Testis (tissue), 2 donors: ENCODE measurements at regions not wholly inside any gene's neighbourhood (a gene's known extent, or its start where the extent isn't known, plus 50 kb on each side); places are given as distances from the start of the nearest gene placed in this dataset.

Experiments used
- DNase-seq: peaks from one replicate; pipeline ENCODE4 v3.0.0-alpha.2; 2019
- H3K27ac ChIP-seq, 2 donors: fragments of 200-600 bp; sonication (generic); one replicate each; pipeline ENCODE4 v1.5.1; 2019
- H3K27me3 ChIP-seq: fragments of 200-600 bp; sonication (generic); one replicate; pipeline ENCODE4 v1.5.1; 2019
- H3K36me3 ChIP-seq: fragments of 200-600 bp; sonication (generic); one replicate; pipeline ENCODE4 v1.5.1; 2017; ENCODE audit warnings: low read depth; ENCODE audit errors: missing control alignments
- H3K4me1 ChIP-seq: fragments of 200-600 bp; sonication (generic); one replicate; pipeline ENCODE4 v1.5.1; 2019
- H3K4me3 ChIP-seq, 2 donors: fragments of 200-600 bp; sonication (generic); one replicate each; pipeline ENCODE4 v1.5.1; 2017 to 2019
- H3K9me3 ChIP-seq: fragments of 200-600 bp; sonication (generic); one replicate; pipeline ENCODE4 v1.5.1; 2017
- POLR2A ChIP-seq: fragments of 450-650 bp; IDR thresholded peaks from one replicate; pipeline ENCODE4 v1.6.1; 2017; ENCODE audit warnings: antibody characterized with exemption, mild to moderate bottlenecking, moderate library complexity
- WGBS, 2 donors: methylation state at CpG; one replicate each; pipeline ENCODE4 v1.1.5; 2018; 5-methylcytosine and 5-hydroxymethylcytosine counted together
- intact Hi-C: fragments of 100-400 bp; cut with DNase I; formaldehyde crosslinking; loops from one replicate; pipeline ENCODE4 v1.15.1; 2023; ENCODE audit warnings: low total_unique reads
- TF ChIP-seq, protein P1 (sequence below), 3 experiments: fragments of 450-650 bp in 2 of 3; fragments of 200-600 bp in 1 of 3; sonication (generic) in 1 of 3; IDR thresholded peaks; one replicate each; pipeline ENCODE4 v1.5.1; 2016 to 2019; ENCODE audit warnings: antibody characterized with exemption in 3 of 3, mild to moderate bottlenecking in 2 of 3, moderate library complexity in 1 of 3

DNA sequence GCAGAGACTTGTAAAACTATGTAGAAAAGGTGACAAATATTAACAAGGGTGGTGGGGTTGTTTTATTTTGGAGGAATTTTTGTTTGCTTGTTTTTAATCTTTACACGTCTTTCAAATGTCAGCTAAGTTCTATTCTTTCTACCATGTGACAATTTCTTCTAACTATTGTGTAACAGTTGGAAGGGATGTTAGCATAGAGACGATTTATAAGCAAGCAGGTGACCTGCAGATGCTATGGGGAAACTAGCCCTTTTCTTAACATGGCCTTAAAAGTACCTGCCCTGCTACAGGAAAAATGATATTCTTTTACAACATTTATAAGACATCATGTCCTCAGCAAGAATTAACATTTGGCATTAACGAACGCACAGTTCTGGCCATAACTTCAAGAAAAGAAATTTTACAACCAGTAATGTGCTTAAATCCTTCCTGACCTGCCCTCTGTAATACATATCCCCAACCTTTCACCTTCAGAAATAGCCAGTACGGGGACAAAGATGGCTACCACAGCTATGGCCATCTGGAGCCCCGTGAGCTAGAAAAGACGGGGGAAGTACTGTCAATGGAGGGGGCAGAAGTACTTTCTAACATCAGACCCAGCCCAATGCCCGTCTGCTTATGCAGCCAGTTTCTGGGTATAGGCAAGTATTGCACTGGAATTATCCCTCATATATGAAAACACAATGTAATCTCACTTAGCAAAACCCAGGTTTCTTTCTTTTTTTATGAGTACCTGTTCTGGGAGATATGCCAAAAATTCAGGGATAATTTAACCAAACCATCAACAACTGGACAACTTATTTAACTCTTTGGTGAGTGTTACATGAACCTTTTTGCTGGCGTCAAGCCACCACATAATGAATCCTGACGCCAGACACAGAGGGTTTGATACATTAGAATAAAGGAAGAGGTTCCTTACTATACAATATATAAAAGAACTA lies 67.7 kb upstream of the NR2F2 start:
- DNase-seq = no peak
- intact Hi-C loops = no loop called here
- 71 to 74% methylated on average over 10 of the region's 10 CpGs for WGBS, 2 donors
- TF ChIP-seq, protein P1, sequence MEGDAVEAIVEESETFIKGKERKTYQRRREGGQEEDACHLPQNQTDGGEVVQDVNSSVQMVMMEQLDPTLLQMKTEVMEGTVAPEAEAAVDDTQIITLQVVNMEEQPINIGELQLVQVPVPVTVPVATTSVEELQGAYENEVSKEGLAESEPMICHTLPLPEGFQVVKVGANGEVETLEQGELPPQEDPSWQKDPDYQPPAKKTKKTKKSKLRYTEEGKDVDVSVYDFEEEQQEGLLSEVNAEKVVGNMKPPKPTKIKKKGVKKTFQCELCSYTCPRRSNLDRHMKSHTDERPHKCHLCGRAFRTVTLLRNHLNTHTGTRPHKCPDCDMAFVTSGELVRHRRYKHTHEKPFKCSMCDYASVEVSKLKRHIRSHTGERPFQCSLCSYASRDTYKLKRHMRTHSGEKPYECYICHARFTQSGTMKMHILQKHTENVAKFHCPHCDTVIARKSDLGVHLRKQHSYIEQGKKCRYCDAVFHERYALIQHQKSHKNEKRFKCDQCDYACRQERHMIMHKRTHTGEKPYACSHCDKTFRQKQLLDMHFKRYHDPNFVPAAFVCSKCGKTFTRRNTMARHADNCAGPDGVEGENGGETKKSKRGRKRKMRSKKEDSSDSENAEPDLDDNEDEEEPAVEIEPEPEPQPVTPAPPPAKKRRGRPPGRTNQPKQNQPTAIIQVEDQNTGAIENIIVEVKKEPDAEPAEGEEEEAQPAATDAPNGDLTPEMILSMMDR (IDR thresholded peaks at IDR 0.05) = no peak
- no peak for TF ChIP-seq POLR2A
- Histone ChIP-seq H3K4me1 (peaks cover 8% of the 10 kb centered on the region), H3K4me3 (no peak overlapping the region), H3K36me3 (no peaks in the 10 kb centered on the region), H3K27me3 (no peaks in the 10 kb centered on the region), H3K9me3 (no peaks in the 10 kb centered on the region), H3K27ac (no peak overlapping the region)

DNA sequence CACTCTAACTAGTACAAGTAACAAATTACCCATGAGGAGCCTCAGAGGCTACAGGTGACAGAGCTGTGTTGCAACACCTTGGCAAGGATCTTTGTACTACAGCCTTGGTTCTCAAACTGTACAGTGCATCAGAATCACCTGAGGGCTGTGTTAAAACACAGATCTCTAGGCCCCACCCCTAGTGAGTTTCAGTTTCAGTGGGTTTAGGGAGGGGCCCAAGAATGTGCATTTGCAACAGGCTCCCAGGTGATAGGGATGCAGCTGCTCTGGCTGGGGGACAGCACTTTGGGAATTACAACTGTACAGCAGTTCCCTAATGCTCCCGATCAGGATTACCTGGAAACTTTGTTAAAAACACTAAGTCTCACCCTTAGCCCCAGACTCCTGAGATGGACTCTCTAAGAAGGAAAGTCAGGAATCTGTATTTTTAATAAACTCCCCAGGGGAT lies 66.1 kb upstream of the NR2F2 start:
- Histone ChIP-seq H3K4me3 (no peak overlapping the region), H3K36me3 (no peaks in the 10 kb centered on the region), H3K4me1 (peaks cover 8% of the 10 kb centered on the region), H3K27me3 (no peaks in the 10 kb centered on the region), H3K27ac (no peak overlapping the region), H3K9me3 (no peaks in the 10 kb centered on the region)
- 71 to 89% methylated on average over 1 of the region's 1 CpG for WGBS, 2 donors
- intact Hi-C loops = no loop called here
- TF ChIP-seq, protein P1 (IDR thresholded peaks at IDR 0.05) = no peak
- TF ChIP-seq POLR2A = no peak
- no peak for DNase-seq

DNA sequence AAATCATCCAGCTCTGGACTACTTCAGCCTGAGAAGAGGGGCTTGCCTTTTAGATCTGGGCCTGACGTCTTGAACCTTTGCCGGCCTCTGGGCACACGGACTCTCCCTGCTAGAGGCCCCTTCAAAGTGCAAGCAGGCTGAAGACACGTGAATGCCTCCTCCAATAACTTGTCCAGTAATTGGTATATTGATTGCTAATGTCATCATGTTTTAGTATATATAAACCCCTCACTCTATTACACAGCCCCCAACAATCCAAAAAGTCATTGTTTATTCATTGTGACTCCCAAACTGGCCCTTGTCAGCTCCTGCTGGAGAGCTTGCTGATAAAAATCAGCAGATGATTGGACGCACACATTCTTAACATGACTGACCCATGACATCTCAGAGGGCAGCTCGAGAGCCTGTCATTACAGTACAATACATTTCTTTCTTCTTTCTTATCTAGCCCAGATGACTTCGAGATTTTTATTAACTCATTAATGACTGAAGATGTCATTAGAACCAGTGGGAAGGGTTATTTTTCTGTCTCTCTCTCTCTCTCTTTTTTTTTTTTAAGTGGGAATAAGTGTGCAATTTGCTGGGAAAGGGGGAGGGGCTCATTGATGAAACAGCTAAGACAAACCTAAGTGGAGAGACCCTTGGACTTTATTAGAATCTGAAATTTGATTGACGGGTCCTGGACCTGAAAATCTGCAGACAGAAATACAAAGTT lies 65.5 kb upstream of the NR2F2 start:
- TF ChIP-seq, protein P1 (IDR thresholded peaks at IDR 0.05) = no peak
- TF ChIP-seq POLR2A = no peak
- H3K4me3 ChIP-seq = no peak overlapping the region
- DNase-seq = no peak
- no peak overlapping the region for H3K27ac ChIP-seq
- no peaks in the 10 kb centered on the region for H3K36me3 ChIP-seq
- 66 to 73% methylated on average over 8 of the region's 8 CpGs for WGBS, 2 donors
- no peaks in the 10 kb centered on the region for H3K9me3 ChIP-seq
- H3K4me1 ChIP-seq = peaks cover 8% of the 10 kb centered on the region
- no peaks in the 10 kb centered on the region for H3K27me3 ChIP-seq
- intact Hi-C loops = no loop called here

DNA sequence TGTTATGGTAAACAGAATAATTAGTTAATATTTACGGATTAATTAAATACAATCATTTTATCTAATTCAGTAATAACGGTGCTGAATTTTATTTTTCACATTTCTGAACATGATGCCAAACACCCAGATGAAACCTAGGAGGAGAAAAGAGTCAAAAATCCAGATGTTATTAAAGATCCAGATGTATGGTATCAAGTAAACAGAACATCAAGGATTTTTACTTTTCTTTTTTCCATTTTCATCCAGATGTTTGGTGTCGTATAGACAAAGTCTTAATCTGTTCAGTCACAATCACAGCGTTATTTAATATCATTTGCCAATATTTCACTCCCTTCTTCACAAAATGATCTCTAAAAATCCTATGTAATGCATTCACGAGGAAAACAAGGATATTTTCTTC lies 64.0 kb upstream of the NR2F2 start:
- H3K27ac ChIP-seq = no peak overlapping the region
- H3K9me3 ChIP-seq = no peaks in the 10 kb centered on the region
- no peaks in the 10 kb centered on the region for H3K27me3 ChIP-seq
- DNase-seq = no peak
- H3K36me3 ChIP-seq = no peaks in the 10 kb centered on the region
- 82 to 88% methylated on average over 5 of the region's 5 CpGs for WGBS, 2 donors
- H3K4me1 ChIP-seq = peaks cover 8% of the 10 kb centered on the region
- no peak overlapping the region for H3K4me3 ChIP-seq
- intact Hi-C loops = no loop called here
- TF ChIP-seq, protein P1 (IDR thresholded peaks at IDR 0.05) = no peak
